ENCODE measurements at regions not wholly inside any gene's neighbourhood (a gene's known extent, or its start where the extent isn't known, plus 50 kb on each side); places are given as distances from the start of the nearest gene placed in this dataset.
"Not testable (repeated sequence)": the region's sequence is repeated elsewhere in the genome, so short reads cannot be mapped to it uniquely, and the experiment has no call there.

DNA sequence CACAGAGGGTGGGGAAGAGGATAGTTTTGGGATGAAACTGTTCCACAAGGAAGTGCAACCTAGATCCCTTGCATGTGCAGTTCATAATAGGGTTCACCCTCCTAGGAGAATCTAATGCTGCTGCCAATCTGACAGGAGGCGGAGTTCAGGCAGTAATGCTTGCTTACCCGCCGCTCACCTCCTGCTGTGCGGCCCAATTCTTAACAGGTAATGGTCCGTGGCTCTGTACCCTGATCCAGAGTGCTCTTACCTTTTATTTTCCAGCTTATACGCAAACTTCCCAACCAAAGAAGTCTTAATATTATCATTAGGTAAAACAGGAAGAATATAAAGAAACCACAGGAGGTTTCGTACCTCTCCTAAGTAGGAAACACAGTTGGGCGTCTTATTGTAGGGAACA lies 82.7 kb upstream of the CD302 start:
- no peak for DNase-seq (ENCODE audit: low spot score)

DNA sequence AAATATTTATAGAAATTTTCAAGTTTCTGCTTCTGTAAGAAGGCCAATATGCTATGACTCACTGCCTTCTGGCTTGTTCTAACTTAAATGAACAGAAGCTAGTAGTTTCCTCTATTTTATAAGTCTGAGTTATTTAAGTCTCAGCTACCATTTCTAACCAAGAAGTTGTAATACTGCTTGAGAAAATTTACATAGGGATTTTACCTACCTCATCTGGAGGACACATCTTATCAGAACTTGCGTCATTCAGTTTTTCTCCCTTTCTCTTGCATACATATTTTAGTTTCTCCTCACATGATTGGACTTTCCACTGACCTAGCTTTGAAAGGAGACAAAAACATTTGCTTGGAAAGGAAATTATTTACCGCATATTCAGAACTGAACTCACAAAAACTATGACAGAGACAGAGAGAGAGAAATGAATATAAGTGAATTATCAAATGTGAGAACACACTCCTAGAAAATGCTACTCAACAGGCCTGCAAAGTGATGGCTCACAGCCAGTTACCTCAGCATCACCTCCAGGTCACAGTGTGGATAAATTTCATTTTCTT lies 81.1 kb upstream of the CD302 start:
- no peak for DNase-seq (ENCODE audit: low spot score)

DNA sequence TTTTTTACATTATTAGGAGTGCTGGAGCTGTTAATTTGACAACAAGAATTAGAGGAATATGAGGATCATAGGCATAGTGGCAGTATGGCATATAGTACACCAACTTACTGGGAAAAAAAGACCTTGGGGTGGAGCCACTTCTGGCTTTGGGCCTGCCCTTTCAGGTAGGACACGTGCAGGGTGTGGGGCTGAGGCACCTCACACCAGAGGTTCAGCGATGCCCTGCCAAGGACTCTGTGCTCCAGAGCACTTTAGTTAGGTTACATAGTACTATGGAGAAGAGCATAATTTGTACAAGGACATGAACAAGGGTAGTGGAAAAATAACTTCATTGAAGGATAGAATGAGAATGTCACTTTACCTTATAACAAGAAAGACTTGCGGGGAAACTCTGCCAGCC lies 77.1 kb upstream of the CD302 start:
- DNase-seq (ENCODE audit: low spot score) = no peak

DNA sequence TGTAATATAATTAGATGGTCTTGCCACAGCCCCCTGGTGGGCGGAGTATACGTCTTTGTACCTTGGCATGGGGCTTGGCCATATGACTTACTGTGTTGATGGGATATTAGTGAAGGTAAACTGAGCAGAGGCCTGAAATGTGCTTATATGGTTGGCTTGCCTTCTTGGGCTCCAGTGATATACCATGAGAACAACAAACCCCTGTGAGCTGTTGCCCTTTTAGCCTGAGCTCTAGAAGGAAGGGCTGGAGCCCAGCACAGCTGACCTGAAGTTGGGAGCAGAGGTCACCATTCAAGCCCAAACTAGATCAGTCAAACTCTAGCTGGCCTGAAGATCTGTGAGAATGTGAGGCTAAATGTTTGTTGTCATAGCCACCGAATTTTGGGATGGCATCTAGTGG lies 75.2 kb upstream of the CD302 start:
- DNase-seq (ENCODE audit: low spot score) = no peak

DNA sequence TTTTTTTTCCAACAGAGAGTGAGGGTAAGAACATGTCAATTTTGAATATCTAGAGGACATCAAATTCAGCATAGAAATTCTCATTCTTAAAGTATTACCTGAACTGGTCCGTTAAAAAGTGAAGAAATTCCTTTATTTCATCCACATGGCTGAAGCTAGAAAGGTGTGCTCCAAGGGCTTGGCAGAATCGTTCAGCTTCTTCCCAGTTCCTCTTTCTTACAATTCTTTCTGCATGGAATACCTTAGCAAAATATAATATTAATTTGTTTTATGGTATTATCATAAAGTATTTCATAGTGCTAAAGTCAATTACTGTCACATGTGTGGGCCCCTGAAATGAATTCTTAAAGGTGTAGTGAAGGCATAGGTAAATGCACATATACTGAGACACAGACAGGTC lies 74.3 kb upstream of the CD302 start:
- DNase-seq (ENCODE audit: low spot score) = no peak

DNA sequence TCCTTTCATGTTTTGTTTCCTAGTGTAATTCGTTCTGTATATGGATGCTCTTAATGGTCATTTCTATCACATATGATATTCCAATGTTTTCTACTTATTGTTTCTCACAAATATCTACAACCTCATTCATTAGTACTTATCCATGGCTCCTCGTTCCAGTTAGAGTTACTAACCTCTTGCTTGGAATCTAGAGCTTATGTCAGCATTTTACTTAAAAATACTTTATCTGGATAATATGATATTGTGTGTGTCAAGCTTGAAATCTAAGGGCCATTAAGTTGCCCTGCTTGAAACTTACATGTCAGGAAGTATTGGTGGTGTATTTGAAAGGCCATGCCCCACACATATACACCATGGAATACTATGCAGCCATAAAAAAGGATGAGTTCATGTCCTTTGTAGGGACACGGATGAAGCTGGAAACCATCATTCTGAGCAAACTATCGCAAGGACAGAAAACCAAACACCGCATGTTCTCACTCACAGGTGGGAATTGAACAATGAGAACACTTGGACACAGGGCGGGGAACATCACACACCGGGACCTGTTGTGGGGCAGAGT lies 70.7 kb upstream of the CD302 start:
- DNase-seq (ENCODE audit: low spot score) = not testable (repeated sequence)

DNA sequence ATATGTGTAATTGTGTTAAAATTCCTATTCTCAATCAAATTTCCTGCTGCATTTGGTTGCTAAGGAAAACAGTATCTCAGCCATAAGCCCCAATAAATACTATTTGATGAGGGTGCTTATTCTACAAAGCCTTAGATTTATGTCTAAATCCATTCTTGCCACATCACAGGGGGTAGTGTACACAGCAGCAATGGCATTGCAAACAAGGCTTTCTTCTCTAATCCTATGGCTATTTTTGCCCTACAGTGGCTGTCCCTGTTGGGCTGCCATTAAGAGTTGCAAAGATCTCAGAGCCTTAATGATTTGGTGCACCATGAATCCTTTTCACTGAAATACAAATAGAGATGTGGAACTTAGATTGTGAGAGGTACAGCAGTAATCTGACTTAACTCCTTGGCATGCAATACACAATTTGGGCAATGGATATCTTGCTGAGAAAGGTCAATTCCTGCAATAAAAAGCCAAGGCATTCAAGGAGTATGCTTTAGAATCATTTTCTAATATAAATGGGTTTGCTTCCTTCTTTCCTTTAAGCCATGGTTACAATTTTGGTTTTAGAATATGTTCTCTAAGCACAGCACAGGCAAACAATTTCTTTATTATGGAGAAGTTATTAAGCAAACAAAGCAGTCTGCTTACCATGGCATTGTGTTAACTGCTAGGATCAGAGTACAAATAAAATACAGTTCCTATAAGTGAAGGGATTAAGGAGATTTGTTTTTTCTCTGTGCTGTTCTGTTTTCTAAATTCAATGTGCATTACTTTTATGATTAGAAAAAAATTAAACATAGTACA lies 69.8 kb upstream of the CD302 start:
- no peak for DNase-seq (ENCODE audit: low spot score)

DNA sequence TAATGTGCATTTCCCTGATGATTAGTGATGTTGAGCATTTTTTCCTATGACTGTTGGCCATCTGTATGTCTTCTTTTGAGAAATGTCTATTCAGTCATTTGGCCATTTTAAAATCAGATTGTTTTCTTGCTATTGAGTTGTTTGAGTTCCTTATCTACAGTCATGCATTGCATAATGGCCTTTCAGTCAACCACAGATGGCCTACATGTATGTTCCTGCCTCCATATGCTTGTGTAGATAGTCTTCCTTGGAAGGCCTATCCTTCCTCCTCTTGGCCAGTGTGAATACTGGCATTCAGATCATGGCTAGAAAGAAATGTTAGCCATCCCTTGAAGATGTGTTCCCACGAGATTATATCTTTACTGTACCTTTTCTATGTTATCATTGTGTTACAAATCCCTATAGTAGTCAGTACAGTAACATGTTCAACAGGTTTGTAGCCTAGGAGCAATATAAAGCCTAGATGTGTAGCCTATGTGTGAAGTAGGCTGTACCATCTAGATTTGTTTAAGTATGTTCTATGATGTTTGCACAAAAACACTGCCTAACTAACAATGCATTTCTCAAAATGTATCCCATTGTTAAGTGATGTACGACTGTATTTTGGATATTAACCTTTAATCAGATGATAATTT lies 65.6 kb upstream of the CD302 start:
- DNase-seq (ENCODE audit: low spot score) = no peak

DNA sequence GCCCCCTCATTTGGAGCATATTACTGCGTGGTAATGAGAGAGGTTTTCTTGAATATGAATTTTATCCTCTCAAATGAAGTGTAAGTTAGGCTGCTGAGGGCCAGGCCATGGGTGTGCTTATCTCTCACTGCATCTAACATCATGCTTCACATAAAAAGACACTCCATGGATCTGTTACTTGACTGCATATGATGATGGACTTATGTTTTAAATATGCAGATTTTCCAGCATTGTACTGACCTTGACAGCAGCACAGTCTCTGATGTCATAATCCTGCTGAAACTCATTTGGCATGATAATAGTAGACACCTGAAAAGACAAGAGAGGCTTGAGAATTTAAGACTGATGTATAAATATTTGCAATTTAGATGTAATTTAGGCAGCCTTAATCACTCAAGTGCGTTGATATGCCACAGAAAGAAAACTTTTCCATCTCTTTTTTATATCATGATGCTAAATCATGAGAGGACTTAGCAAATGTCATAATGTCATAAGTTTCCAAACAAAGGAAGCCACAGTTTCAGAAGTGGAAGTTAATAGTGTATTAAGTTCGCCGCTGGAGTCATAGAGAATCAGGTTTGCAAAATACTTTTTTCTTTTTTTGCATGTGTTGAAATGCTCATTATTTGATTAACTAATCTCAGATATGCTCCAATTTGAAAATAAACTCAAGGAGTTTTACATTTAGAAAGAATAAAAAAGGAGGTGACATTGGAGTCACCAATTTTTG lies 62.7 kb upstream of the CD302 start:
- DNase-seq (ENCODE audit: low spot score) = no peak

DNA sequence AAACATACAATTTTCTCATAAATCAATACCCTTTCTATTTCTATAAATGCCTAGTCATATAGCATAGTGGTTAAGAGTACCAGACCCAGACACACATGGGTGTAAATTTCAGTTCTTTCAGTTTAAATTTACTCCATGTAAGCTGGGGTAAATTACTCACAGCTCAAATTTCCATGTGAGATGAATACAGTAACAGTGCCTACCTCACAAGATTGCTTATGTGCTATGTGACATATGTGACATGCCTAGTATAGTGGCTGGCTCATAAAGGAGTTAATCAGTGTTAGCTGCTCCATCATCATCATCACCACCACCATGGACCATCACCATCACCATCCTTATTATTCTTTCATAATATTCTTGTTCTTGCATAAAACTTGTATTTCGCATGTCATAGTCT lies 61.6 kb upstream of the CD302 start:
- no peak for DNase-seq (ENCODE audit: low spot score)

DNA sequence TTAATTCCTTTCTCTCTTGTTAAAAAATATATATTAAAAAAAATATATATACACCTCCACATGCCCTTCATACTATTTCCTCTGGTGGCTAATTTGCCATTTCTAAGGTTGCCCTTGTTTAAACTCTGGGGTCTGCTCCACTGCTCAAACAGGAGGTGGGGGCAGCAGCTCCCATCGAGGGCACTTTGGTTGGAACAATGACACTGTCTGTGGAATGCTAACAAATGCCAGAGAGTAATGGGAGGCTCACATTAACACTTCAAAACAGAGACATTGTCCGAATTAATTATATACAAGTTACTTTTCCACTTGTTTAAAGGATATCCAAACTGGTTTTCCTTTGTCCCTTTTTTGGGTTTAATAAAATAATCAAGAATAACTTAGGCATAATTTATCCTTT lies 58.8 kb upstream of the CD302 start:
- no peak for DNase-seq (ENCODE audit: low spot score)

DNA sequence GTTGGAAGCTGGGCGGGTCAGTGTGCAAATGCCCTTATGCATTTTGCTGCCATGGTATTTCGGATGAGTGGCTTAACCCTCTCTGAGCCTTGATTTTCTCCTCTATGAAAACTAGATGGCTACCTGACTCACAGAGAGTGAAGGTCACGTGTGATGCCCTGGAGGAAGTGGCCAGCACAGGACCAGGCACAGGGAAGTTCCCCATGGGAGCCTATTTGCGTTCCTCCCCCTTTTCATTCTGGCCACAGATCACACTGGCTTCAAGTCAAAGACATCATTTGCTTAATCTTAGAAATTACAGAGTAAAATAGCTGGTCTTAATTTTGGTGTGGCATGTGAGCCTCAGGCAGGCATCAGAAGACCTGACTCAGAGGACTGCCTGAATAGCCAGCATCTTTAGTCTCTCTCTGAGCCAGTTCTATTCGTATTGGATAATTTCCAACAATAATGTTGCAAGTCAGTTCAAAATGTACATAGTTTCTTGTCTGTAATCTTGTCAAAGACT lies 57.6 kb upstream of the CD302 start:
- peak; percentile 1 for DNase-seq (ENCODE audit: low spot score)

DNA sequence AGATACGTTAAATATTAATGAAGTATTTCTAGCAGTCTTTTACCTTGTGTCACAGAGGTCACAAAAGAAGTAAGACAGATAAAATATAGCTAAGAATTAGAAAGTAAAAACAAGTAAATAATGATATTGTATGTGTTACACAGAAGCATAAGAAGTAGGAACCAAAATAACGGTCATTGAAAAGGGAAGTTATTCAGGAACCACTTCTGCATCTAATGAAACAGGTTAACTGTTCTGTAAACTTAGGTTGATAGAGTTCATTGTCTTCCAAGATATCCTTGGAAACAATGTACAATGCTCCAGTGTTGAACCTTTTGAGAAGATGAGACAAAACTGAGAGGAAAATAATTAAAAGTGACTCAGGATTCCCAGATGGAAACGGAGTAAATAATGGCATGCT lies 57.1 kb upstream of the CD302 start:
- no peak for DNase-seq (ENCODE audit: low spot score)

DNA sequence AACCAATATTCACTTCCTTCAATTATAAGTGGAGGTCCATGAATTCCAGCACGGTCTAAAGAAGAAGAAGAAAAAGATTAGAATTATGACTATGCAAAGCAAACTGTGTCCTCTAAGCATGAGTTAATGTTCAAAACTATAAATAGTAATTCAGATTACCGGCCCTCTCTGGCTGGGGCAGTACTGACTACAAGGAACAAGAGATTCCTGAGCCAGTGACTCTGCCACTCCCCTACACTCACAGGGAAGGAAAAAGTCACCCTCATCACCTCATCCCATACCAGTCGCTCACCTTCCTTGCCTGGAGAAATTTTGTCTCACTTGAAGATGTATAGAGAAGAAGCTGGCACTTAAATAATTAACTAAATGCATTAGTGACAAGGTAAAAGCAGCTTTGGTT lies 56.5 kb upstream of the CD302 start:
- no peak for DNase-seq (ENCODE audit: low spot score)

DNA sequence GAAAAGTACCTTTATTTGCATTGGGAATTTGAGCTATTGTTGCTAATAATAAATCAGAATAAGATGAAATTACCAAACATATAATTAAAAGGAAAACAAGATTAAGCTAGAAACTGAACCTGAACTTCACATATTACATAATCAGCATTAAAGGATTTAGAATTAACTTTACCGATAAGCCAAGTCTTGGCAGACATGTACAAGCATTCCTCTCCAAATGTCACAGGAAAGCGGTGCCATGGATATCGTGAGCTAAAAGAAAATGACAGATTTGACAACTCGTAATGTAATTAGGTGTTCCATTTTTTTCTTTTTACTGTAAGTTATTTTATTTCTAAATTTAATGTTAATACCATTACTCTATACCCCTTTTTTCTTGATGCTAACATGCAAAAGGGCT lies 55.1 kb upstream of the CD302 start:
- DNase-seq (ENCODE audit: low spot score) = no peak

DNA sequence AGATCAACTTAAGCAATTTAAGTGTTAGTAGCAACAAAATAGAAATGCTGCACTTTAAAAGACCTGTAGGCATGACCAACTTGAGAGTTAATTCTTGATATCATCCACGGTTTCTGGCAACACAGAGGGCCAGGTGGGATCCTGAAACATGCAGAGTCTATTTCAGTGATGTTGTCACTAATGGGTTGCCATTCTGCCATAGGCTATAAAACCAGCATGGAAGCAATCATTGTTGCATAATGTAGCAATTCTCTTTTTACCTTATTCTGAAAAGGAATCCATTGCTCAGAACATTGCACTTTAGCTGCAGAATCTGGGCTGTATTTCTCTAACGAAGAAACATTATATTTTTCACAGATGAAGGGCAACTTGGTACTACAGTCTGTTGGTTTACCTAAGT lies 53.9 kb upstream of the CD302 start:
- no peak for DNase-seq (ENCODE audit: low spot score)

DNA sequence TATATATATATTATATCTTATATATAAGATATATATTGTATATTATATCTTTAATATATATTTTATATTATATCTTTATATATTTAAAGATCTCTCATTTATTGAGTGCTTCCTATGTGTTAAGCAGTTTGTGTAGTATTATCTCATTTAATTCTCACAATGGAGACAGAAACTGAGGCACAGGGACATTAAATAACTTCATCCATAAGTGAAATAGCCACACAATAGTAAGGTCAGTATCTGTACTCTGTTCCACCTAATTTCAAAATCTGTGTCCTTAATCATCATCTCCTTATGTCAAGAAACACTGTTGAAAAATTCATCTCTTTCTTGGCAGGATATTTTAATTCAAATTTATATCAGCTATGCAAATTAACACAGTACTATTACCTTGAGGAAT lies 52.8 kb upstream of the CD302 start:
- no peak for DNase-seq (ENCODE audit: low spot score)

DNA sequence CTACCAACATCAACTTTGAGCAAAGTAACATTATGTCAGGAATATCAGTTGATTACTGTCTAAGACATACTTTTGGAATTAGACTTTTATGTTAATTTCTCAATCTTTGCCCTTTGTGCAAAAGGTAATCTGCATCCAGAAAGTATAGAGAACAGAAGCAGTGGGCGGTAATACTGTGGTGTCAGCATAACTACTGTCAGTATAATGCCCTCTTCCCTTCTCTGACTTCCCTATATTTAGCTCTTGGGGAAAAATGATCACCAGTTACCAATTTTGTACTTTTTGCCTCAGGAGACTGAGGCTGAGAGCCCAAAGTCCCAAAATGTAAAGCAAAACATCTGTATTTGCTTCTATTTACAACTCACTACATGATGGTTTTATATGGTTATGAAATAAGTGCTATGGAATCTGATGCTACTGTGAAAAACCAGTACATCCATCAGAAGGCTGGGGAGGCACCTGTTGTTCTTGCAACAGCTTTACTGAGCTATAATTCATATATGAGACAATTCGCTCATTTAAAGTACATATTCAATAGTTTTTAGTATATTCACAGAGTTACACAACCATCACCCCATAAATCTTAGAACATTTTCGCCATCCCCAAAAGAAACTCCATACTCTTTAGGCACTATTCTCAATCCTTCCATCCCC lies 51.3 kb upstream of the CD302 start:
- no peak for DNase-seq (ENCODE audit: low spot score)

Data from hepatic stellate cell (primary cell).